ENCODE measurements at regions not wholly inside any gene's neighbourhood (a gene's known extent, or its start where the extent isn't known, plus 50 kb on each side); places are given as distances from the start of the nearest gene placed in this dataset.

DNA sequence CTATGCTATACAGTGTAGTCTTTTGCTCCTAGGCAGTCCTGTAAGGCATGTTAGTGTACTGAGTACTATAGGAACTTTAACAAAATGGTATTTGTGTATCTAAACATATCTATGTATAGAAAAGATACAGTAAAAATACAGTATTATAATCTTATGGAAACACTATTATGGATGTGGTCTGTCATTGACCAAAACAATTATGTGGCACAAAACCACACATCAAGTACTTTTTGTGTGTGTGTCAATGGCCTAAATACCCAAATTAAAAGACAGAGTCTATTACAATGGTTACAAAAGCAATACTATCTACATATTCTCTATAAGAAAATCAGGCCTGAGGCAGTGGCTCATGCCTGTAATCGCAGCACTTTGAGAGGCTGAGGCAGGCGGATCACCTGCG lies 610.2 kb upstream of the NDST4 start:
- no peak for DNase-seq

DNA sequence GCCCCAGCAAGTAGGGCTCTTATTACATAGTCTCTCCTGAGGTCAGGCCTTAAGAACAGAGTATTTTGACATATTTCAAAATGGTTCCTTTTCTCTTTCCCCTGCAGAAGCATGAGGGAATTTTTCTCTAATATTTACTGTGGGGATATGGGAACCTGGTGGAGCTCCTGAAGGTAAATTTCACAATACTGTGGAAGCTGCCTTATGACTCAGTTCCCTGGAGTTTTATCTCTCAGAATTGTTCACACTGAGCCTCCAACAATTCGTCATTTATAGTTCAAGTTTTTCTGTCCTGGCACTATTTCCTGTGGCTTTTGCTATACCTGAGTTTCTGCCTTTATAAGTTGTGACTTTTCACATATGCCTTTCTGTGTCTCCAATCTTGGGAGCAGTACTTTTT lies 607.2 kb upstream of the NDST4 start:
- DNase-seq, result no peak

DNA sequence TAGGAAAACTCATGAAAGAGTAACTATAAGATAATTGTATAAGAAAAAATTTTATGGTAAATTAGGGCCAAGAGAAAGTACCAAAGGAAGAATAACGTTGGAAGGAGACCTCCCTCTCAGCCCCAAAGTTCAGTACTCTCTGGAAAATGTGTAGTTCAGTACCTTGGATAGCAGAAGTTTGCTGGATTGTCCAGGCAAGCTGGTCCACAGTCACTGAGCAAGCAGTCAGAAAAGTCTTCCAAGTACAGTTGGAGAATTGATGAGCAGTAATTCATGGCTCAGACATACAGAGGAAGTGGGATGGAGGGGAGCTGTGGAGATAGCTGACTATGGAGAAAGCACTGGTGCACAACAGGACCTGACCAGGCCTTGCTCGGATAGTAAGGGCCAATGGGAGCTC lies 598.2 kb upstream of the NDST4 start:
- DNase-seq, result no peak

DNA sequence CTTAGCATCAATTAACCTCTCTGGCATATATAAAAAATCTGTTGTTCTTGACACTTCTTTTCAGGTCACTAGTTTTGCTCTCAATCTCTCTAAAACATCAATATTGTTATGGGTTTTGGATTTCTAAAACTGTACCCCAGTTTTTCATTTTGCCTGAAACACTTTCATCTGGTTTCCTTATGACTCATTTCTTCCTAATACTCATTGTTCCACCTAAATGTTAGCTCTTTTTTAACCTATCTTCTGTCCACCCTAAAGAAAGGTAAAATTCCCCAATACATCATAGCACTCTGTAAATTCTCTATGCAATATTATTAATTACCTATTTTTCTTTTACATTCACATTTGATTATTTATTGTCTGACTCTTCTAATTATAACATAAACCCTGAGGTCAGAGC lies 575.5 kb upstream of the NDST4 start:
- no peak for DNase-seq

DNA sequence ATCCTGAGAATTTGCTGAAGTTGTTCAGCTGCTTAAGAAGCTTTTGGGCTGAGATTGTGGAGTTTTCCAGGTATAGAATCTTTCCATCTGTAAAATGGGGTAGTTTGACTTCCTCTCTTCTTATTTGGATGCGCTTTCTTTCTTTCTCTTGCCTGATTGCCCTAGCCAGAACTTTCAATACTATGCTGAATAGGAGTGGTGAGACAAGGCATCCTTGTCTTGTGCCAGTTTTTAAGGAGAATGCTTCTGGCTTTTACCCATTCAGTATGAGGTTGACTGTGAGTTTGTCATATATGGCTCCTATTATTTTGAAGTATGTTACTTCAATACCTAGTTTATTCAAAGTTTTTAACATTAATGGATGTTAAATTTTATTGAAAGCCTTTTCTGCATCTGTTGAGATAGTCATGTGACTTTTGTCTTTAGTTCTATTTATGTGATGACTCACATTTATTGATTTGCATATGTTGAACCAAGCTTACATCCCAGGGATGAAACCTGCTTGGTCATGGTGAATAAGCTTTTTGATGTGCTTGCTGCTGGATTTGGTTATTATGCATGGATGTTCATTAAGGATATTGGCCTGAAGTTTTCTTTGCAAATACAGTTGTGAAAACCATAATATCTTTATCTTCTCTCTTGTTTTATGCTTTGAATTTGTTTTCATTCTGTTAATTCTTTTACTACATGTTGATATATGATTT lies 573.8 kb upstream of the NDST4 start:
- no peak for DNase-seq

DNA sequence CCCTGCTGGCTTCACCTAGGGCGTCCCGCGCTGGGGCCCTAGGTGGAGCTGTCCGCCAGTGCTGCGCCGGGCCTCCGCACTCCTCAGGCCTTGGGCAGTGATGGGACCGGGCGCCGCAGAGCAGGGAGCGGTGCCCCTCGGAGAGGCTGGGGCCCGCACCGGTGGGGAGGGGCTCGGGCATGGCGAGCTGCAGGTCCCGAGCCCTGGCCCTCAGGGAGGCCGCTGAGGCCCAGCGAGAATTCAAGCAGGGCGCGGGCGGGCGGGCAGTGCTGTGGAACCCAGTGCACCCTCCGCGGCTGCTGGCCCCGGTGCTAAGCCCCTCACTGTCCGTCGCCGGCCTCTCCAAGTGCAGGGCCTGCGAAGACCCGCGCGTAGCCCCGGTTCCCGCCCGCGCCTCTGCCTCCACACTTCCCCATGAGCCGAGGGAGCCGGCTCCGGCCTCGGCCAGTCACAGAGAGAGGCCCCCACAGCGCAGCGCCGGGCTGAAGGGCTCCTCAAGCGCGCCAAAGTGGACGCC lies 565.1 kb upstream of the NDST4 start:
- no peak for DNase-seq

DNA sequence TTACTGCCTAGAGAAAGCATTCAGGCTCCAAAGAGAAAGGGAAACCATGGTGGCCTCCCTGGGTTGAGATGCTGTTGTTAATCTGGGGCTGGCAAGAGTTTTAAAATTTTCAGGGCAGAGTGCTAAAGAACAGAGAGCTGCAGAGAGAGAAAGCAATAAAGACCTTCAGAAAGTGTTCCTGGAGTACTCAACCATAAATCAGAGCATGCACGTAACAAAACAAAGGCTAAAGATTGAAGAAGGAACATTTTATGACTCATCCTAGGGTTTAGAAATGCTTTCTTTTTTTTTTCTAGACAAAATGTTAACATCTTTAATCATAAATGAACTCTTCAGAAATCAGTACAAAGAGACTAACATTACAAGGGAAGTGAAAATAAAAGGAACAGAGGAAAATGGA lies 562.3 kb upstream of the NDST4 start:
- DNase-seq, result no peak

DNA sequence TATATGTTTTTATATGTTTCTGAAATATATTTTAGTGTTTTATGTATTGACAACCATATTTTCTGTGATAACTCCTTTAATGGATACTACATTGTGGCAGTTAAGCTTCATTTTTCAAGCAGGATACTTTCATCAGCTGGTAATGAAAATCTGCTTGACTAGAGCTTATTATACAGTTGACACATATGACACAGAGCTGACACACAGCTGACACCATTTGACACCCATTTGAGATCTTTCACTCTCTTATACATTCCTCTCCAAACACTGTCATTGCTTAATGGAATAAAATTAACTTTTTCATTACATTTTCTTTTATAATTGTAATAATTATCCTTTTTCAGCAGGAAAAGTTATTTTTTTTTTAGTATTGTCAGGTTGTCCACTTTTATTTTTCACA lies 561.1 kb upstream of the NDST4 start:
- DNase-seq, result no peak

DNA sequence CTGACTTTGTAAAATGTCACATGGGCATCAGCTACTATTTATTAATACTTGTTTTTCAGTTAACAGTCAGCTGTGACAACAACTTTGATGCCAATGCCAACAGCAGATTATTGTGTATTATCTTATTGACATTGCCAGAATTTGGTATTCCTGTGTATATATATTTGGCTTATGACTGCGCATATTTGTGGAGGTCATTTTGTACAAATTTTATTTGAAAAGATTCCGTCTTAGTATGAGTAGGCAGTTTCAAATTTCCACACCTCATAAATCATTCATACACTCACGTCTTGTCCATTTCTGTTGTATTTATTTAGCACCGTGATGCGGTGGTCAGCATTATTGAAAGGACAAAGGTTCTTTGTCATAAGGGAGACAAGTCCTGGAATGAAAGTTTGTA lies 558.2 kb upstream of the NDST4 start:
- no peak for DNase-seq

DNA sequence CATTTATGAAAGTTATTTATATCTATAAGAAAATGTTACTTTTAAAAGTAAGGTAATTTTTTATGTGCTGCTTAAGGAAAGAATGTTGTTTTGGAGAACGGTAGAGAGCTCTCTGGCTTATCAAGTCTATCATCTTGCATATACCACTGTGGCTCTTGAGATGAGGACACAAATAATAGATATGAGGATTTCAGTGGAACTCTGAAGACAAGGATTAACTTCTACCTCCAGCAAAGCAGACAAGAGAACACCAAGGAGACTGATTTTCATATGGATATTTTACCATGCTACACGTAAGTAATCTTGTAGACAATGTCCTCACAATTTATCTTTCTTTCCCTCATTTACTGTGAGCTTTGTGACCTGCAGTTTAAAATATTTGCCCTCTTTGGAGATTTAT lies 557.5 kb upstream of the NDST4 start:
- no peak for DNase-seq

DNA sequence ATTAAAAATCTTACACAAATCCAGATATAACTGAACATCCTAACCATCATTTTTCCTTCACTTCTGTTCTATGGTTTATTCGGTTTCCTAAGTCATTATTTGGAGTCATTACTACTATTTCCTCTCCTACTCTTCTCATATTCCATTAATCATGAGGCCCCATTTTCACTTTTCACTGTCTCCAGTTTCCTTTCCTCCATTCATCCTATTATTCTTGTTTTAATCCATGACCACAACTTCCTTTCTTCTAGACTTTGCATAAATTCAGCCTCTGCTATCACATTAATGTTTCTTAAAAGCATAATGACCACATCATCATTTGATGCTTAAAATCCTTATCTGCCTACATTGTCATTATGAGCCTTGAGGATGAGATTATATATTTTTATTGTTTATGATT lies 555.0 kb upstream of the NDST4 start:
- DNase-seq, result no peak

DNA sequence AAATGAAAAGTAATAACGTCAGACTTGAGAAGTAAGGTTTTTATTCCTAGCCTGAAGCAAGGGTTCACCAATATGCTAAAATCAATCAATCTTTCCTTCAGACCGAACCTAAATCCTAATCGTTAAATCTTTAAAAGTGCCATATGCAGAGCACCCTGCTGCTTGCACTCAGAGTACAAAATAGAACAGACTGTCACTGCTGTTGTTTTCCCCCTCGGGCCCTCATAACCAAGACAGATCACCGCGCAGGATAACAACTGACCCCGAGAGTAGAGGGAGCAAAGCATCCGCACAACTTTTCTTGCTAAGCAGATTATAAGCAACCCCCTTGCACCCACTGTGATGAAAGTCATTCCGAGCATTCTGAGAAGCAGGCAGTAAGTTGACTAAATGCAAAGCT lies 550.9 kb upstream of the NDST4 start:
- DNase-seq, result no peak

DNA sequence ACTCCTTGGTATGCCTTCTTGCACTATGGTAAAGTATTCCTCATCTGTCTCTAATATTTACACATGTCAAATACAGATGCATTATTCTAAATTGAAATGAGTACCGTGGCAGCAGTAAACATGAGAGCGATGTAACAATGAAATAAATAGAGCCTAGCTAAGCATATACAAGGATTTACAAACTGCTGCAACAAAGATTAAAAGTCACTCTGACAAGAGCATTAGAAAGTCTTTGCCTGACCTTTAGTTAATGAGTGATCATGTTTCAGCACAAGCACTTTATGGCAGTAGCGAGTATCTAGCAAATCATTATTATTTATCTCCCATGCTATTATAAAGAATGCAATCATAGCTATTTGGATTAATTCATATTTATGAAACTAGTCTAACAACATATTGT lies 547.0 kb upstream of the NDST4 start:
- DNase-seq, result no peak

DNA sequence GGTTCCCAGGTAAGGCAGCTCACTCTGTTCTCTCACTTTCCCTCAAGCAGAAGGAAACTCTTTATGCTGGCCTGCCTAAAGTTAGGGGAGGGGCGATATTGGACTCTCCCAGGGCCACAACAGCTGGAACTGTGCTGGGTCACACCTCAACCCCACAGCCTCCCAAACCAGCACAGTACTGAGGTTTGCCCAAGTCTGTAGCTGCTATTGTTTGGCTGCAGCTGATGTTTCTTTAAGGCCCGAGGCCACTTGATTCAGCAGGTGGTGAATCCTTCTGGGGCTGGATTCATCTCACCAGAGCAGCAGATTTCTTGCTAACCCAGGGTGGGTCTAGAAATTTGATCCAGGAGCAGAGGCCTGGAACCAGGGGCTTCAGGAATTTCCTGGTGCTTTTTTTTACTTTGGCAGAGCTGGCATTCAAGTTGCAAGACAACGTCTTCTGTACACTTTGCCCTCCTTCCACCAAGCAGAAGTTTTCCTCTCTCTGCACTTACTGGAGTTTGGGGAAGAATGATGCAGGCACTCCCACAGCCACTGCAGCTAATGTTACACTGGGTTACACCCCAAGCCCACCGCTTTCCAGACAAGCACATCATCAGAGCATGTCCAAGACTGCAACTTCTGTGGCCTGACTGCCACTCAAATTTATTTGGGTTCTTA lies 544.7 kb upstream of the NDST4 start:
- DNase-seq, result no peak

DNA sequence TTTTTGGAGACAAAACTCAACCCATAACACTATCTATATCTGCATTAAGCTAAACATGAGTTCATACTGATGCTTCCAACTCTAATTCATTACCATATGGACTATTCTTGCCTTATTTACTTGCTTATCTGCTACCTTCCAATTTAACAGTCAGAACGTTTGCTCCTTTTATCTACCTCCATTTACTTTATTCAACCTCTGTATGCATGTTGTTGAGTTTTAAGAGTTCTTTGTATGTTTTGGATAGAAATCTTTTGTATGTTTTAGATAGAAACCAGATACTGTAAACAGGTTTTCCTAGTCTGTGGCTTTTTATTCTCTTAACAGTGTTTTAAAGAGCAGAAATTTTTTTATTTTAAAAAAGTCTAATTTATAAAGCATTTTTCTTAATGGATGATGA lies 542.2 kb upstream of the NDST4 start:
- no peak for DNase-seq

DNA sequence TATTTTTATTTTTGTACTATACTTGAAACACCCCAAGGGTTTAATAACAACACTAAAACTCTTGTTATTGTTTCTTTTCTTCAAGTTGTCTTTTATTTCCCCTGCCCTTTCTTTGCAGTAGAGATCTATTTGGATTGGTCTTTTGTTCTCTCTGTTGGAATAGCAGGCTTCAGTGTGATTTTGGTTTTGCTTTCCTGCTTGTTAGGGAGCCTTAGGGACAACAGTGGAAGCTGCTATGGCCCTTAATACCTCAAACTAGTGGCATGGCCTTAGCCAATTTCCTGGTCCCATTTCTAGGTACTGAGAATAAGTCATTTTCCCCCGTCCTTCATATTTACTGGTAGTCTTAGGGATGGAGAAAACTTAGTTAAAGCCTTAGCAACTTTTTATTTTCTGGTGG lies 535.4 kb upstream of the NDST4 start:
- no peak for DNase-seq

DNA sequence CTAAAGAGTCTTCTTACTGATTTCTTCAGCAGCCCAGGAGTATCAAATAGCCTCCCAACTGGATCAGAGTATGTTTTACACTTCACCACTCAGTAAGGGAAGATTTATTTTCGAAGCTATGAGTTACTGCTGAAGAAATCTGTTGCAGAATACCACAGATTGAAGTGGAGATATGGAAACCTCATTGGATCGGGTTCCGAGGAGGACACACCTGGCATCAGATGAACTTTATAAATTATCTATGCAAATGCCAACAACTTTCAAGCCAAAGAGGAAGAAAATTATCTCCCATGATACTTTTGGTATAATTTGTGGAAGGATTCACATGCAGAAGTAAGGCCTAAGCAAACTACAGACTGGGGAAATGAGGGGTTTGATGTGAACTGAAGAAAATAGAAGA lies 515.9 kb upstream of the NDST4 start:
- no peak for DNase-seq

DNA sequence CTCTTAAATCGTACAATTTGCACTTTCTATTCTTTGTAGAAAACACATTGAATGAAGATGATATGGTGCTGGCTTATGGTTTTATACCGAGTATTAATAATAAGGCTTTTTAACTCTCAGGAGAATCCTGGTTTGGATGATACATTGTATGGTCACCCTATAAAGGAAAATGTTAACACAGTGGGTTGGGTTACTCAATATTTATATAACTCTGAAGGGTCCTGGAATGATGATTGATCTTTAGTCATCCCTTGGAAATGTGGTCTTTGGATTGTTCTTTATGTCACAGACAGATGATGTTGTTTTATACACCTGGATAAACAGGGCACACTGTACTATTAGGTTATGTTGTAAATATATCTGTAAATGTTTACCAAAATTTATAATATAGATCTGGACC lies 496.2 kb upstream of the NDST4 start:
- no peak for DNase-seq

DNA sequence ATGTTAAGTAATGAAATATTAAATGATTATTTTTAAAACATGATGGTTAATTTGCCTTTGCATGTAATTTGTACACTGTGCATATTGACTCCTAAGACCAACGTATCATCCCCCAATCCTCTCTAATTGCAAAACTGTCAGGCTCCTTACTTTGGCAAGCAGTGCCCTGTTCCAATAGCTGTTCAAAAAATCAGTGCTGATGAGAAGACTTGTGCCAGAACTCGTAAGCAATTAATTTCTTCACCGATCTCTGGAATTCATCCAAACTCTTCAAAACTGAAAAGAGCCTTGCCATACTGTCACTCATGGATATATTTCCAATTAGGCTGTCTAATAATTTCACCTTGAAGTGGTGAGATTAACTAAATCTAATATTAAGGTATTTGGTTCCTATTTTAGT lies 493.9 kb upstream of the NDST4 start:
- no peak for DNase-seq

DNA sequence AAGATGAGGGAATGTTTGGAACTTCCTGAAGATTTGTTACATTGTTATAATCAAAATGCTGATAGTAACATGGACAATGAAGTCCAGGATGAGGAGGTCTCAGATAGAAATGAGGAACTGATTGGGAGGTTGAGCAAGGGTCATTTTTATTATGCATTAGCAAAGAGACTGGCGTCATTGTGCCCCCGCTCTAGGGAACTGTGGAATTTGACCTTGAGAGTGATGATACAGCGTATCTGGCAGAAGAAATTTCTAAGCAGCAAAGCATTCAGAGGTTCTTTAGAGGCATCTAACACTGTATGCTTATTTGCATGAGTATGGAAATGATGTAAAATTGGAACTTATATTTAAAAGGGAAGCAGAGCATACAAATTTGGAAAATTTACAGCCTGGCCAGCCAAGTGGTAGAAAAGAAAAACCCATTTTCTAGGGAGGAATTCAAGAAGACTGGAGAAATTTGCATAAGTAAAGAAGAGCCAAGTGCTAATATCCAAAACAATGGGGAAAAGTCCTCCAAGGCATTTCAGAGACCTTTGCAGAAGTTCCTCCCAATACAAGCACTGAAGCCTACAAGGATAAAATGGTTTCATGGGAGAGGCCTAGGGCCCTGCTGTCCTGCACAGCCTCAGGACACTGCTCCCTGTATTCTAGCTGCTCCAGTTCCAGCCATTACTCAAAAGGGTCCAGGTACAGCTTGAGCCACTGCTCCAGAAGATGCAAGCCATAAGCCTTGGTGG lies 483.0 kb upstream of the NDST4 start:
- DNase-seq, result no peak

DNA sequence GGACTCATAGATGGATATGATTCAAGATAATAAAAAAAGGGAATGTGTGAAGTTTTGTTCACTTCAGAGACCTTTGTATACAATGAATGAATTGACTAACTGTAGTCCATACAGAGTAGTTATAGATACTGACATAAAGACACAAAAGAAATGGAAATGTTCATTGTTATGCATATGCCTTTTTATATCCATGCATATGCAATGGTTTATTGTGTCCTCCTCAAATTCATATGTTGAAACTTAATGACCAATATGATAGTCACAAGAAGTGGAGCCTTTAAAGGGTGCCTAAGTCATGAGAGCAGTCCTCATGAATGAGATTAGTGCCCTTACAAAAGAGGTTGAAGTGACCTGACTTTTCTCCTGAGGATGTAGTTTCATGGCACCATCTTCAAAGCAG lies 467.5 kb upstream of the NDST4 start:
- no peak for DNase-seq

DNA sequence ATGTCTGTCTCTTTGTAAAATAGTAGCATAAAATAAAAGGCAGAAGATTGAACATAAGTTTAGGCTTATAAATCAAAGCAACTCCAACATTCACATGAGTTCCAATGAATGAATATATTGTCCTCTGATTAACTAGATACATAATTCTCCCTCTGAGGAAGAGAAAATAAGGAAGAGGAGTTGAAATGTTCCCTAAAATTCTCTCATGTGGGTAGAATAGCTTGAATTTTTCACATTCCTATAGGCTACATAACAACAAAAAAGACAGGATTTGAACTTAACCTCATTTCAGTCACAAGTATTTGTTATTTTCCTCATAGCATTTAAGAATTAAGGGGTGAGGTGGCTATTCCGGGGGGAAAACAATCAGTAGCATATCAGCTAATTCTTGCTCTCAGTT lies 462.4 kb upstream of the NDST4 start:
- no peak for DNase-seq

DNA sequence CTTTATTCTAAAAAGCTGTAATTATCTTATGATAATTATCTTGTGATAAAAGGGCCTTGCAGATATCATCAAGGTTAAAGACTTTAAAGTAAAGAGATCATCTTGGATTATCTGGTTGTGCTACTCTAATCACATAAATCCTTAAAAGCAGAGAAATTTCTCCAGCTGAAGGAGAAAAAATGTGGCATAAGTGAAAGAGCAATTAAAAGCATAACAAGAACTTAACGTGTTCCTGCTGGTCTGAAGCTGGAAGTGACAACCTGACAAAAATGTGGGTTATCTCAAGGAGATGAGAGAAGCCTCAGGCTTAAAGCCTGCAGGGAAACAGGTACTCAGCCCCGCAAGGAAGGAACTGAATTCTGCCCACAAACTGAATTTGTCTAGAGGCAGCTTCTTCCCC lies 449.1 kb upstream of the NDST4 start:
- no peak for DNase-seq

DNA sequence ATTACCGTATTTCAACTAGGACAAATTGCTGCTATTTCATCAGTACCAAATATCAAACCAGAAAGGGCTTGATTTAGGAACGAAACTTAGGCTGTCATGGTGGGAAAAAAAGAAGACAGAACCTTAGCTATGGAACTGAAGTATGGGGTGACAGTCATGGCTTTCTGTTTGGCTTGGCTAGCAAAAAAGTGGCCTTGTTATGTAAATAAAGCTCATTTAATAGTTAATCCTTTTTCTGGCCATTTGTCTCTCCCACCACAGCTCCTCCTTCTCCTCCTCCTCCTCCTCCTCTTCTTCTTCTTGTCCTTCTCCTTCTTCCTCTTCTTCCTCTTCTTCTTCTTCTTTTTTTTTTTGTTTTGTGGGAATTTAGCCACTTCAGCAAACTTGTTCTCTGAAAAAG lies 434.7 kb upstream of the NDST4 start:
- DNase-seq, result no peak
